GM21390 (cell line): ENCODE measurements at regions not wholly inside any gene's neighbourhood (a gene's known extent, or its start where the extent isn't known, plus 50 kb on each side); places are given as distances from the start of the nearest gene placed in this dataset.
"Not testable (repeated sequence)": the region's sequence is repeated elsewhere in the genome, so short reads cannot be mapped to it uniquely, and the experiment has no call there.

Experiments used
- ATAC-seq: cut with Tn5 transposase; IDR thresholded peaks from one replicate; pipeline ENCODE4 v1.9.1; 2021; ENCODE audit not compliant: unreplicated experiment

DNA sequence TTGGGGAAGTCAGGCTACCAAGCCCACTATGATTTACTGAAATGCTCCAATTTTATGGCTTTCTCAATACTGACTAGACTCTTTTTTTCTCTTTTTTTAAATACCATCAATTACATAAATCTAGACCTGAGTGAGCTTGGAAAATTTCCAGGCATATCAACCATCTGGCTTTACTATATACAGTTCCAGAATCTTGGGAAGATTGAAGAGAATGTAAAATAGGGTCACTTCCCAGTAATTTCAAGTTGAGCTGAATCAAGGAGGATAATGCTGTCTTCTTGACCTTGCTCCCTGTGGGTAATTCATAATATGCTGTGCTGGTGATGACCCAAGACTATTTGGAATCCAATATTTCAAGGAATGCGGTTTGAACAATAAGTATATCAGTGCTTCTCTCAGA lies 108.1 kb downstream of the MAP3K21 start:
- ATAC-seq = no peak

DNA sequence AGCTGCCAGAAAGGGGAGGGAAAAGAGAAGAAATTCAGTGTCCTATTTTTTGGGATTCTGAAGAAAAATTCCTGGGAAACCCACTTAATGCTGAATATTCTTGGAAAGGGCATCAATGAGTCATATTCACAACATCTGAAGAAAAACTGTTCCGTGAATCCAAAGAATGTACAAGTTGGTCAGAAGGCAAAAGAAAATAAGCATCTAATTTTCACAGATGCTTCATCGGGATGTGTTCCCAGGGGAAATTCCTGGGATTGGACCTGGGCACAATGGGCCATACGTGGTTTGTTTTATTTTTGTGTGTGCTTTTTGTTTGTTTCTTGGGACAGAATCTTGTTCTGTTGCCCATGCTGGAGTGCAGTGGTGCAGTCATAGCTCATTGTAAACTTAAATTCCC lies 112.2 kb downstream of the MAP3K21 start:
- ATAC-seq = no peak

DNA sequence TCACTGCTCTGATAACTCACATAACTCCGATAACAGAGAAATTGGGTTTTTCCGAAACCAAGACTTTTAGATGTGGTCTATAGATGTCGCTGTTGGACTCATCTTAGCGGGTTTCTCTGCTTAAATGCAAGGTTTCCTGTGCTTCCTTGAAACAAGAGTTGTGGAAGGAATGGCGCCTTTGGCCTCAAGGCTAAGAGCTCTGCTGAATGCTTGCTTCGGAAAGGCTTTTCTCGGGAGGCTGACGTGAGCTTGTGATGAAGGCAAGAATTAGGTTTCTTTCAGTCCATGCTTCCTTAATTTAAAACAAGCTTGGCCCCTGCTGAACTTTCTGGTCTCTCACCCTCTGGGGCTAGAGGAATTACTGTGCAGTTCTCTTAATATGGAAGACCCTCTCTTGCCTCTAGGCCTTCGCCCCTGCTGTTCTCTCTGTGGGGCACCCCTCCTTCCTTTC lies 113.5 kb downstream of the MAP3K21 start:
- peak; percentile 60 for ATAC-seq

DNA sequence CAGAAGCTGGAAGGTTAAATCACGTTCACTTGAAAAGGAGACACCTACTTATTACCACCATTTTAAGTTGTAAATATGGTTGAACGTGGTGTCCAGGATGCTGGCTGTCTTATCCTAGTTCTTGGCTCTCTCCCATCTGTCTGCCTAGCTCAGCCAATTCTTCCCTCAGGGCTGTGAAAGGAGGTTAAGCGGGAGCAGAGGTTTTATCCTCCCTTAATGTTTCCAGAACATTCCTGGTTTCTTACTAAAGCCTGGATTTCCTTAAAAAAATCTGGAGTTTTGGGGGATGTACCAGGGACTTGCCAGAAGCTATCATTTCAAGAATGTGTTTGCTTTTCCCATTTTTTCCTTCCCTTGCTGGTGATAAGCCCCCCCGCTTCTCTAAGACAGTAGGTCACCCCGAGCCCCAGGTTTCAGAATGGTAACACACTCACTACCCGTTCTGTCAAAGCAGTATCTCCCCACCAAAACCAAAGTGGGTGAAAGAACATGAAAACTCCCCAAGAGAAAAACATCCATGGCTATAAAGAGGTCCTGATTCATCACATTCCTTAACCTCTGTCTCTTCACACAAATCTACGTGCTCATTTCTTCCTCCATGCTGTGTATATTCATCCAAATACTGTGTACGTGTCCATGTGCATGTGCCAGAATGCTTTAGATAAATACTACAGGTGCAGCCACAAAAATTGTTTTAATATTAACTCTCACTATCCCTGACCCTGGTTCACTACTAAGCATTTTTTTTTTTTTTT lies 114.7 kb downstream of the MAP3K21 start:
- ATAC-seq = no peak

DNA sequence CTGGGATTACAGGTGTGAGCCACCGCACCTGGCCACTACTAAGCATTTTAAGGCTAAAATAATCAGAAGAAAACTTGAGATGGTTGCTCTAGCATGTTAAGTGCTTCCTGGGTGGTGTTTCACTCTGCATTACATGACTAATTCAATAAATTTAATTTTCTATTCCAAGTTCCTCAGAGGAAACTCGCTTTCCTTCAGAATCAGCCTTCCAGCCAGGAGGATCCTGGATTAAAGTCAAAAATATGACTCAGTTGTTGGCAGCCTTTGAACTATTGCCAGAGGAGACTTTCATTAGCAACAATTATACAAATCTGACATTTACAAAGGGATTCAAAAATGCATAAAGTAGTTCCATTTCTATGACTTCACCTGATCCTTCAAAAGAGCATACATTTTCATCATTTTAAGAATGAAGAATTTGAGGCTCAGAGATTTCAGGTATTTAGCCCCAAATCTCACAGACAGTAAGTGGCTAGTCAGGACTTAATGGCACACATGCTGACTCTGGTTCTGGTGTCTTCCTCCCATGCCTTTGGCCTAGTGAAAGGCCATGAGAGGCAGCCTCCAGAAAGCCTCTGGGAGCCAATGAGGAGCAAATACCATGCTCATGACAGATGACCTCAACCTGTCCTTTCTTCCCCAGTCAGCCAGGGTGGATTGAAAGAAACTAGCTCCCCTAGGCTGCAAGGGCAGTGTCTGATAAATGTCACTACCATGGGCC lies 115.7 kb downstream of the MAP3K21 start:
- no peak for ATAC-seq

DNA sequence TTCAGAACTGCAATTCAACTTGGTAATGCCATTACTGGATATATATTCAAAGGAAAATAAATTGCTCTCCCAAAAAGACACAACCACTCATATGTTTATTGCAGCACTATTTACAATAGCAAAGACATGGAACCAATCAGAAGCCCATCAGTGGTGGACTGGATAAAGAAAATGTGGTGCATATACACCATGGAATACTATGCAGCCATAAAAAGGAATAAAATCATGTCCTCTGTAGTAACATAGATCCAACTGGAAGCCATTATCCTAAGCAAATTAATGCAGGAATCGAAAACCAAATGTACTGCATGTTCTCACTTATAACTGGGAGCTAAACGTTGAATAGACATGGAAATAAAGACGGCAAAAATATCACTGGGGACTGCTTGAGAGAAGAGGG lies 117.0 kb downstream of the MAP3K21 start:
- ATAC-seq = no peak

DNA sequence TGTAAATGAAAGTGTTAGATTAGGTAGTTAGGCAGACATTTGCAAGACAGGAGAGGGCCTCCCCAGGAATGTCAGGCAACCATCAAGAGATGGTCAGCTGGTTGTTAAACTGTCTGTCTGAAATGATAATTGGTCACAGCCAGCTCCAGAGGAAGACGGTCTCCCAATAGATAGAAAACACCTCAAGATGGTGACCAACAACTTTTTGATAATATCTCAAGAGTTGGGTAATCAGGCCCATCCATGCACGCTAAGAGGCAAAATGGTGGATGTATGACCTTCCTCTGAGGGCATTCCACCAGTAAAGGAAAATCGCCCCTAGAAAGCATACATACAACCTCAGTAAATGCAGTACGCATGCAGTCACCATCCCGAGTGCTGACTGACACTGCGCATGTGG lies 118.2 kb downstream of the MAP3K21 start:
- ATAC-seq = no peak

DNA sequence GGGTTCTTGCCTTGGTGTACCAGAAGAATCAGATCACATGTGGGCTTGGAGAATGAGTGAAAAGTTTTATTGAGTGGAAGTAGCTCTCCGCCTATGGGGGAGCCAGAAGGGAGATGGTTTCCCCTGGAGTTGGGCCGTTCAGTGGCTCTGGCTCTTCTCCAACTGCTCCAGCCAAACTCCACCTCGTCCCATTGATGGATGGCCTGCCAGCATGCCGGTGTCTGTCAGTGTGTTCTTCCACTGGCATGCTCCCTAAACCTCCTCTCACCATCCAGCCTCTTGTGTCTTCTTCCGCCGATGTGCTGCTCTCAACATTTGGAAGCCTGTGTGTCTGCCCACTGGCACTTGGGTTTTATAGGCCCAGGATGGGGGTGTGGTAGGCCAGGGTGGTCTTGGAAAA lies 119.4 kb downstream of the MAP3K21 start:
- no peak for ATAC-seq

DNA sequence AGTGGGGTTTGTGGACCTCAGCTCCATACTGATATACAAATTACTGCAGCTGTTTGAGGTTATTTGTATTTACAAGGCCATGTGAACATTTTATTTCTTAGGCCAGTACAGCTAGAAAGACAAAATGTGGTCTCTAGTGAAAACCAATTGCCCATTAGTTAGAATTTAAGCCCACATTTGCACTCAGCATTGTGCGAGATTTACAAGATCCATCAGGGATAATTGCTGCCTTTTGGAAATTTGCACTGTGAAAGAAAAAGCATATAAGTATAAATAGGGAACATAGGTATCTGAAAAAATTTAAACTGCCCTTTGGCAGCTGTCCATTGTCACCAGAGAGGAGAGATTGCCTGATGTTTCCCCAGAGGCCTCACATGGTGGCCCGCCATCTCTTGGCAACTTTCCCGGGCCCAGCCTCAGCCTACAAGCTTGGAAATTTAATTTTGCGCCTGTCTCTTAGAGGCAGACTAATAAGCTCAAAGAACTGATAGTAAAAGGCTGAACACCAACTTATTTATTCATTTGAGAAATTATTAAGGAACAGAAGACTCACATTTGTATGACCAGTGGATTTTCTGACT lies 120.7 kb downstream of the MAP3K21 start:
- ATAC-seq = no peak

DNA sequence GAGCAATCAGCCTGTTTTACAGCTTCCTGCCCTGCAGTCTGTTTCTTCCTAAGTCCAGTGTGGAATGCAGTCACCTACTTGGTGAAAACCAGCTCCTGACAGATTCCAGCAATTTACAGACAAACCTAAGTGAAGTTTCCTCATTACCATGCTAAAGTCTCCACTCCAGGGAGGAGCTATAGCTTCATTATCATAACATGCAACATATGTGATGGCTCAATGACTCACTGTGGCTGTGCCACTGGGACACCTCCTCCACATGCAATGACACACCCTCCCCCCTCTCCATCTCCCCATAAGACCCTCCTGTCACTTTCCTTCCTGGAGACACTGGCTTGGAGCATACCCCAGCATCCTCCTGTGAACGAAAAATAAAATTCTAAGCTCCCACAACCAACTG lies 125.2 kb downstream of the MAP3K21 start:
- no peak for ATAC-seq

DNA sequence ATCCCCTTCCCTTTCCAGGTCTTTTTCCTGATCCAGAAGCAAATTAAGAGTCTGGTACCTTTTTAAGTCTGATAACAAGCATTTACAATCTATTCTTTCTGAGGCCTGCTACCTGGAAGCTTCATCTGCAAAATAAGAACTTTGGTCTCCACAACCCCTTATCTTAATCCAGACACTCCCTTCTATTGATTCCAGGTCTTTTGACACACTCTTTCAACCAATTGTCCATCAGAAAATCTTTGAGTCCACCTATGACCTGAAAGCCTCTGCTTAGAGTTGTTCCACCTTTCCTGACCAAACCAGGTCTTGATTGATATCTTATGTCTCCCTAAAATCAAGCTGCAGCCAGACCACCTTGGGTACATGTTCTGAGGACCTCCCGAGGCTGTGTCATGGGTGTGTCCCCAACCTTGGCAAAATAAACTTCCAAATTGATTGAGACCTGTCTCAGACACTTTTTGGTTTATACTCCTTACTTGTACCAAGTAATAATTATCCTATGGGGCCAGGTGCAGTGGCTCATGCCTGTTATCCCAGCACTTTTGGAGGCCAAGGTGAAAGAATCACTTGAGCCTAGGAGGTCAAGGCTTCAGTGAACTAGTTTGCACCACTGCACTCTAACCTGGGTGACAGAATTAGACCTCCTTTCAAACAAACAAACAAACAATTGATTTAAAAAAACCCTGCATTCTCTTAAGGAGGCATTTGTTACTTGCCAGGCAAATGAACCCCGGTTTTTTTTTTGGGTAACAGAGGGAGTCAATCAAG lies 126.1 kb downstream of the MAP3K21 start:
- no peak for ATAC-seq

DNA sequence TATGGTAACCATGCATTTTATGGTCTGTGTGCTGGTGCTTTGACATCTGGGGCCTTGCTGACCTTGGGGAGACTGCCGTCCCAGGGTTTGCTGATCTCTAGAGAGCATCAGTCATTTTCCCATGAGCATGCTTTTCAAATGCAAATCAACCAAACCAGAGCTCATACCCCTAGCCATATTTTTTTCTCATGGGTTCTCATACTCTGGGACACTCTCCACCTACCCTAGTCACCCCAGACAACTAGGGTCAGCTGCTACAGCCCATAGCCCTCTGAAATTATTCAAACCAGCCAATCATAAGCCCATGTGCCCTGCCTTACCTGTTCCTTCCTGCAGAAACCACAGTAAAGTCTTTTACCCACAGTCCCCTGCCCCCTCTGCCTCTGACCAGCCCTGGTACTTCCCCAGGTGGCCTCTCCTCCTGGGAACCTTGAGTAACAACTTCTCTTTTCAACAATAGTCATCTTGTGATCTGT lies 132.0 kb downstream of the MAP3K21 start:
- no peak for ATAC-seq

DNA sequence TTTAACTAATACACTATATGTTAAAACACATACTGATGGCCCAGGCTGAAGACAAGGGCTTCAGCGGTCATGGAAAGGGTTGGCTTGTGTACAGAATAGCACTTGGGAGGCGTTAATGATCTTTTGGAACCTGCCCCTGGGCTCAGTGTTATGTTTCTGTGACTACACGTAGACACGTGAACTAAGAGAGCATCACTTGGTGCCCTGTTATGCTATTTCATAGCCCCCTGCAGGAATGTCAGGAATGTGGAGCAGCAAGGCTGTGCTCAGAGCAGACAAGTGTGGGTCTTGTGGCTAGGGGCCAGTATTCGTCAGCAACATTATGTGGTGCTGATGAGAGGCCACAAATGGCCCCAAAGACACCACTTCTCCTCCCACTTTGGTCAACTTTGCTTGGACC lies 132.4 kb downstream of the MAP3K21 start:
- ATAC-seq = no peak

DNA sequence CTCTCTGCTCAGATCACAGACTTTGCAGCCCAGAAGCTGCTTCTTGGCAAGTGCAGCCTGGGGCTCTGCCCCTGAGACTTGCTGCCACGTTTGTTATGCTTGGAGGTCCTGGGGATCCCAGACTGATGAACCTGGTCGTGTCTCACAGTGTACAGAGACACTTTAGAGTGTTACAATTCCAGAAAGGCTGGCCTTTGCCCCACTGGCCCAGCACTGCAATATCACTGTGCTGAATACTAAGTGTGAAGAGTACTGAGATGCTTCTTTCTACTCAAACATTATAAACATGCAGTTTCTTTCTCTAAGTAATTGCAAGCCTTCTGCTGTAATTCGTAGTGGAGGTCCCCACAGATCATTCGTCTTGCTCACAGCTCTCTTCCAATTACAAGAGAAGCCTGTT lies 133.2 kb downstream of the MAP3K21 start:
- ATAC-seq = no peak

DNA sequence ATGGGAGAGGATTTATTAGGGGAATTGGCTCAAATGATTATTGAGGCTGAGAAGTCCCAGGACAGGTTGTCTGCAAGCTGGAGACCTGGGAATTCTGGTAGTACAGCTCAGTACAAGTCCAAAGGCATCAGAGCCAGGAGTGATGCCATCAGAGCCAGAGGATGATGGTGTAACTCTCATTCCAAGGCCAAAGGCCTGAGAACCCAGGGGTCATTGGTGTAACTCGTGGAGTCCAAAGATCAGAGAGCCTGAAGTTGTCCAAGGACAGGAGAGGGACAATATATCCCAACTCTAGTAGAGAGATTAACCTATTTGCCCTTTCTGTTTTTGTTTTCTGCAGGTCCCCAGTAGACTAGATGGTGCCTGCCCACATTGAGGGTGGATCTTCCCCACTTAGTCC lies 134.3 kb downstream of the MAP3K21 start:
- ATAC-seq = no peak

DNA sequence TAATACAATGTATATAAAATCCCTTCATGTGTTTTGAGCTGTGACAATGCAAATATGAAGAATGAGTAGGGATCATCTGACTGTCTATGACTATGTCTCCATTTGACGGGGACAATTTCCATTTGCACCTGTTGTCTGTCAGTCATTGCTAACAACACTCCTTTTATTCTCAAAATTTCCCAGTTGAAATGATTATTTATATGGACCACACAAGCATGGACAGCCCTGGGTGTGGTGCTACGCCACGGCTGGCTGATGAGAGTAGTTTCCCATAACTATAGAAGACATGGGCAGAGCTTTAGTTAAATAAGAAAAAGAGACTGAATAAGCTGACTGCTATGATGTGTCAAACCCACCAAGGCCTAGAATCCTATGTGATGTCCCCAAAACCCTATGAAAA lies 135.8 kb downstream of the MAP3K21 start:
- no peak for ATAC-seq

DNA sequence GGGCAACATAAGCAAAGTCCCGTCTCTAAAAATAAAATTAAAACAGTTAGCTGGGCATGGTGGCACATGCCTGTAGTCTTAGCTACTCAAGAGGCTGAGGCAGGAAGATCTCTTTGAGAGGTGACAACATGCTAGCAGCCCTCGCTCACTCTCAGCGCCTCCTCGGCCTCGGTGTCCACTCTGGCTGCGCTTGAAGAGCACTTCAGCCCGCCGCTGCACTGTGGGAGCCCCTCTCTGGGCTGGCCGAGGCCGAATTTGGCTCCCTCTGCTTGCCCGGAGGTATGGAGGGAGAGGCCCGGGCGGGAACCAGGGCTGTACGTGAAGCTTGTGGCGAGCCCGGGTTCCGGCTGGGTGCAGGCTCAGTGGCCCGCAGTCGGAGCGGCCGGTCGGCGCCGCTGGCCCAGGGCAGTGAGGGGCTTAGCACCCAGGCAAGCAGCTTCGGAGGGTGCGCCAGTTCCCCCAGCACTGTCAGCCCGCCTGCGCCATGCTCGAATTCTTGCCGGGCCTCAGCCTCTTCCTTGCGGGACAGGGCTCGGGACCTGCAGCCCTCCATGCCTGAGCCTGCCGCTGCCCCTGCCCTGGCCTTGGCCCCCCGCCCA lies 138.3 kb downstream of the MAP3K21 start:
- ATAC-seq = no peak

DNA sequence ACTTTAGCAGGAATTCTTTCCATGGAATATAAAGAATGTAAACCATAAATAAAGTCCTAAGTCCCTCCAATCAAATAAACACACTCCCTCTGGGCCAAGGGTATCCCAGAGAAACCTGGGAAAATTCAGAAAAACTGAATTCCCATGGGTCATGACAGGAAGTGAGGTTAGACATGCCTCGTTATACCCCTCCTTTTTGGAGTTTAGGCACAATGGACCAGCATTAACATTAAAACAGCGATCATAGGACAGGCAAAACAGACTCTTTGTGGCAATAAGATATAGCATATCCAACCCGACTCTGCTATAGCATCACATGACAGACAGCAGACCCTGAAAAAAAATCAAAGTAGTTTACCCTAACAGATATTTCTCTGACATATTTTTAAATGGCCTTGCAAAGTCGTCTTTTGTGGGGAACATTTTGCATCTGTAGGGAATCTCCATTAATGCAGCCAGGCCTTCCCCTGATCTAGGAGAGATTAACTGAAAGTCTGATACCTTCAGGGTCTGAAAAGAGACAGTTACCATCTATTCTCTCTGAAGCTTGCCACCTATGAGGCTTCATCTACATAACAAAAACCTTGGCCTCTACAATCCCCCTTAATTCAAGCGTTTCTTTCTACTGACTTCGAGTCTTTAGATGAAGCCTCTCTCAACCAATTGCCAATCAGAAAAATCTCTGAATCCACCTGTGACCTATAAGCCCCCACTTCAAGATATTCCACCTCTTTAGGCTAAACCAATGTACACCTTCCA lies 143.0 kb upstream of the KCNK1 start:
- ATAC-seq = no peak

DNA sequence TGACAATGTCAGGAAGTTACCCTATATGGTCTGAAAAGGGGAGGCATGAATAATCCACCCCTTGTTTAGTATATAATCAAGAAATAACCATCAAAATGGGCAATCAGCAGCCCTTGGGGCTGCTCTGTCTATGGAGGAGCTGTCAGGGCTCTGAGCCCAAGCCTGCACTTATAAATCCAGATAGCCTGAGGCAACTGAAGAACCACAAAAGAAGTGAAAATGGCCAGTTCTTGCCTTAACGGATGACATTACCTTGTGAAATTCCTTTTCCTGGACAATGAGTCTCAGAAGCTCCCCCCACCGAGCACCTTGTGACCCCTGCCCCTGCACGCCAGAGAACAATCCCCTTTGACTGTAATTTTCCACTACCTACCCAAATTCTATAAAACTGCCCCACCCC lies 142.1 kb upstream of the KCNK1 start:
- not testable (repeated sequence) for ATAC-seq

DNA sequence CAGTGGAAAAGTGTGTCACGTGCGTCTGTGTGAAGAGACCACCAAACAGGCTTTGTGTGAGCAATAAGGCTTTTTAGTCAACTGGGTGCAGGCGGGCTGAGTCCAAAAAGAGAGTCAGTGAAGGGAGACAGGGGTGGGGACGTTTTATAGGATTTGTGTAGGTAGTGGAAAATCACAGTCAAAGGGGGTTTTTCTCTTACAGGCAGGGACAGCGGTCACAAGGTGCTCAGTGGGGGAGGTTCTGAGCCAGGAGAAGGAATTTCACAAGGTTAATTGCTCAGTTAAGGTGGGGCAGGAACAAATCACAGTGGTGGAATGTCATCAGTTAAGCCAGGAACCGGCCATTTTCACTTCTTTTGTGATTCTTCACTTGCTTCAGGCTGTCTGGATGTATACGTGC lies 141.1 kb upstream of the KCNK1 start:
- not testable (repeated sequence) for ATAC-seq
